WTC11 (cell line): ENCODE measurements at regions not wholly inside any gene's neighbourhood (a gene's known extent, or its start where the extent isn't known, plus 50 kb on each side); places are given as distances from the start of the nearest gene placed in this dataset.

ENCODE experiments used
- CREB1 ChIP-seq: sonication (generic); formaldehyde crosslinking; IDR thresholded peaks from 2 replicates; pipeline ENCODE4 v1.8.0; 2023; ENCODE audit warnings: mild to moderate bottlenecking, missing genetic modification reagents
- FOXK1 ChIP-seq: sonication (generic); formaldehyde crosslinking; IDR thresholded peaks from 2 replicates; pipeline ENCODE4 v1.8.0; 2022; ENCODE audit warnings: mild to moderate bottlenecking, moderate library complexity, missing genetic modification reagents
- HMGA2 ChIP-seq: fragments of 250-450 bp; sonication (Bioruptor Pico); IDR thresholded peaks from 2 replicates; pipeline ENCODE4 v1.4.0; 2021; ENCODE audit warnings: mild to moderate bottlenecking, moderate library complexity
- IRF2 ChIP-seq: sonication (generic); formaldehyde crosslinking; IDR thresholded peaks from 2 replicates; pipeline ENCODE4 v1.8.0; 2022; ENCODE audit warnings: low read depth, missing genetic modification reagents, borderline replicate concordance
- NFE2L1 ChIP-seq: sonication (generic); formaldehyde crosslinking; IDR thresholded peaks from 2 replicates; pipeline ENCODE4 v1.8.1; 2023; ENCODE audit warnings: missing genetic modification reagents
- NR3C1 ChIP-seq: sonication (generic); formaldehyde crosslinking; conservative IDR thresholded peaks from 2 replicates; pipeline ENCODE4 v1.8.1; 2023; ENCODE audit warnings: low read depth, mild to moderate bottlenecking, missing genetic modification reagents
- RELA ChIP-seq: sonication (generic); formaldehyde crosslinking; IDR thresholded peaks from 2 replicates; pipeline ENCODE4 v1.8.1; 2022; ENCODE audit warnings: missing genetic modification reagents, mild to moderate bottlenecking, borderline replicate concordance
- SMAD3 ChIP-seq: sonication (generic); formaldehyde crosslinking; IDR thresholded peaks from 2 replicates; pipeline ENCODE4 v1.8.0; 2022; ENCODE audit warnings: missing genetic modification reagents, mild to moderate bottlenecking, borderline replicate concordance
- ZNF219 ChIP-seq: sonication (generic); formaldehyde crosslinking; IDR thresholded peaks from 2 replicates; pipeline ENCODE4 v1.8.0; 2023; ENCODE audit warnings: missing genetic modification reagents, mild to moderate bottlenecking, borderline replicate concordance
- TF ChIP-seq, protein P1 (sequence below): sonication (generic); formaldehyde crosslinking; IDR thresholded peaks from 2 replicates; pipeline ENCODE4 v1.8.0; 2022; ENCODE audit warnings: mild to moderate bottlenecking, missing genetic modification reagents
- TF ChIP-seq, protein P2 (sequence below): fragments of 200-600 bp; IDR thresholded peaks from 2 replicates; pipeline ENCODE4 v1.8.0; 2022; ENCODE audit warnings: antibody characterized with exemption
- TF ChIP-seq, protein P3 (sequence below): sonication (generic); formaldehyde crosslinking; IDR thresholded peaks from 2 replicates; pipeline ENCODE4 v1.8.1; 2022; ENCODE audit warnings: missing genetic modification reagents, borderline replicate concordance
- TF ChIP-seq, protein P4 (sequence below): sonication (generic); formaldehyde crosslinking; IDR thresholded peaks from 2 replicates; pipeline ENCODE4 v1.8.1; 2022; ENCODE audit warnings: mild to moderate bottlenecking, missing genetic modification reagents, moderate library complexity, borderline replicate concordance

DNA sequence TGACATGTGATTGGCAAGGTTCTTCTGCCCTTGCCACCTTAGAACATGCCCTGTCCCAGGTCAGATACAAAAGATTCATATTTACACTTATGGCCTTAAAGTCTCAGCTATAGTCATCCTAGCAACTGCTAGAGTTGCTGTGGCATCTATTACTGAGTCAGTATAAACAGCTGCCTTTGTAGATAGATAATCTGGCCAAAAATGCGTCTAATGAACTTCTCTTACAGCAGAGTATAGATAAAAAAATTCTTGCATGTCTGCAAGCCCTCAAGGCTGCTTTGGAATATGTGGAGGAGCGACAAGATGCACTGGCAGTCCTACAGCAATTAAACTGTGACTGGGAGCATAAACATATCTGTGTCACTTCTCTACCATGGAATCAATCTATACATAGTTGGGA lies 1209.7 kb upstream of the PABPC4L start:
- TF ChIP-seq RELA (CRISPR knock-in tag) (no peak), NFE2L1 (CRISPR knock-in tag) (no peak), ZNF219 (CRISPR knock-in tag) (no peak), IRF2 (CRISPR knock-in tag) (no peak), SMAD3 (CRISPR knock-in tag) (no peak), HMGA2 (CRISPR knock-in tag) (no peak), FOXK1 (no peak), CREB1 (no peak), NR3C1 (CRISPR knock-in tag) (no peak)
- TF ChIP-seq, protein P1, sequence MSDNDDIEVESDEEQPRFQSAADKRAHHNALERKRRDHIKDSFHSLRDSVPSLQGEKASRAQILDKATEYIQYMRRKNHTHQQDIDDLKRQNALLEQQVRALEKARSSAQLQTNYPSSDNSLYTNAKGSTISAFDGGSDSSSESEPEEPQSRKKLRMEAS (CRISPR knock-in tag), result no peak
- TF ChIP-seq, protein P2, sequence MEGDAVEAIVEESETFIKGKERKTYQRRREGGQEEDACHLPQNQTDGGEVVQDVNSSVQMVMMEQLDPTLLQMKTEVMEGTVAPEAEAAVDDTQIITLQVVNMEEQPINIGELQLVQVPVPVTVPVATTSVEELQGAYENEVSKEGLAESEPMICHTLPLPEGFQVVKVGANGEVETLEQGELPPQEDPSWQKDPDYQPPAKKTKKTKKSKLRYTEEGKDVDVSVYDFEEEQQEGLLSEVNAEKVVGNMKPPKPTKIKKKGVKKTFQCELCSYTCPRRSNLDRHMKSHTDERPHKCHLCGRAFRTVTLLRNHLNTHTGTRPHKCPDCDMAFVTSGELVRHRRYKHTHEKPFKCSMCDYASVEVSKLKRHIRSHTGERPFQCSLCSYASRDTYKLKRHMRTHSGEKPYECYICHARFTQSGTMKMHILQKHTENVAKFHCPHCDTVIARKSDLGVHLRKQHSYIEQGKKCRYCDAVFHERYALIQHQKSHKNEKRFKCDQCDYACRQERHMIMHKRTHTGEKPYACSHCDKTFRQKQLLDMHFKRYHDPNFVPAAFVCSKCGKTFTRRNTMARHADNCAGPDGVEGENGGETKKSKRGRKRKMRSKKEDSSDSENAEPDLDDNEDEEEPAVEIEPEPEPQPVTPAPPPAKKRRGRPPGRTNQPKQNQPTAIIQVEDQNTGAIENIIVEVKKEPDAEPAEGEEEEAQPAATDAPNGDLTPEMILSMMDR, result no peak
- TF ChIP-seq, protein P3, sequence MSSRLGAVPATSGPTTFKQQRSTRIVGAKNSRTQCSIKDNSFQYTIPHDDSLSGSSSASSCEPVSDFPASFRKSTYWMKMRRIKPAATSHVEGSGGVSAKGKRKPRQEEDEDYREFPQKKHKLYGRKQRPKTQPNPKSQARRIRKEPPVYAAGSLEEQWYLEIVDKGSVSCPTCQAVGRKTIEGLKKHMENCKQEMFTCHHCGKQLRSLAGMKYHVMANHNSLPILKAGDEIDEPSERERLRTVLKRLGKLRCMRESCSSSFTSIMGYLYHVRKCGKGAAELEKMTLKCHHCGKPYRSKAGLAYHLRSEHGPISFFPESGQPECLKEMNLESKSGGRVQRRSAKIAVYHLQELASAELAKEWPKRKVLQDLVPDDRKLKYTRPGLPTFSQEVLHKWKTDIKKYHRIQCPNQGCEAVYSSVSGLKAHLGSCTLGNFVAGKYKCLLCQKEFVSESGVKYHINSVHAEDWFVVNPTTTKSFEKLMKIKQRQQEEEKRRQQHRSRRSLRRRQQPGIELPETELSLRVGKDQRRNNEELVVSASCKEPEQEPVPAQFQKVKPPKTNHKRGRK (CRISPR knock-in tag), result no peak
- TF ChIP-seq, protein P4, sequence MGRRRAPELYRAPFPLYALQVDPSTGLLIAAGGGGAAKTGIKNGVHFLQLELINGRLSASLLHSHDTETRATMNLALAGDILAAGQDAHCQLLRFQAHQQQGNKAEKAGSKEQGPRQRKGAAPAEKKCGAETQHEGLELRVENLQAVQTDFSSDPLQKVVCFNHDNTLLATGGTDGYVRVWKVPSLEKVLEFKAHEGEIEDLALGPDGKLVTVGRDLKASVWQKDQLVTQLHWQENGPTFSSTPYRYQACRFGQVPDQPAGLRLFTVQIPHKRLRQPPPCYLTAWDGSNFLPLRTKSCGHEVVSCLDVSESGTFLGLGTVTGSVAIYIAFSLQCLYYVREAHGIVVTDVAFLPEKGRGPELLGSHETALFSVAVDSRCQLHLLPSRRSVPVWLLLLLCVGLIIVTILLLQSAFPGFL, result no peak
